Stimulated activated CD4-positive, alpha-beta T cell treated with anti-CD3 and anti-CD28 coated beads, Interleukin-2, amount 100 ng/mL, for 4 hours (primary cell): ENCODE measurements at regions not wholly inside any gene's neighbourhood (a gene's known extent, or its start where the extent isn't known, plus 50 kb on each side); places are given as distances from the start of the nearest gene placed in this dataset.

Experiments used
- DNase-seq: peaks from one replicate; pipeline ENCODE4 v3.0.0-alpha.2; 2020; ENCODE audit warnings: low read depth

GRCh38 chrX:39984191-39984956 is 113.4 kb downstream of the BCOR start:
- DNase-seq = no peak

GRCh38 chrX:39985071-39985470 is 112.7 kb downstream of the BCOR start:
- DNase-seq = no peak

- no peak for DNase-seq
Measured at GRCh38 chrX:39985551-39985950, 112.2 kb downstream of the BCOR start.

GRCh38 chrX:39988496-39988895 is 109.3 kb downstream of the BCOR start:
- DNase-seq = no peak

GRCh38 chrX:39990388-39990787 is 107.4 kb downstream of the BCOR start:
- DNase-seq = no peak

- no peak for DNase-seq
Measured at GRCh38 chrX:39992300-39992699, 105.5 kb downstream of the BCOR start.

- no peak for DNase-seq
Measured at GRCh38 chrX:39995457-39995856, 102.3 kb downstream of the BCOR start.

- no peak for DNase-seq
Measured at GRCh38 chrX:39996536-39996935, 101.2 kb downstream of the BCOR start.

- DNase-seq = no peak
Measured at GRCh38 chrX:39998636-39999406, 98.9 kb downstream of the BCOR start.
